ENCODE measurements at regions not wholly inside any gene's neighbourhood (a gene's known extent, or its start where the extent isn't known, plus 50 kb on each side); places are given as distances from the start of the nearest gene placed in this dataset.
"Not testable (repeated sequence)": the region's sequence is repeated elsewhere in the genome, so short reads cannot be mapped to it uniquely, and the experiment has no call there.

DNA sequence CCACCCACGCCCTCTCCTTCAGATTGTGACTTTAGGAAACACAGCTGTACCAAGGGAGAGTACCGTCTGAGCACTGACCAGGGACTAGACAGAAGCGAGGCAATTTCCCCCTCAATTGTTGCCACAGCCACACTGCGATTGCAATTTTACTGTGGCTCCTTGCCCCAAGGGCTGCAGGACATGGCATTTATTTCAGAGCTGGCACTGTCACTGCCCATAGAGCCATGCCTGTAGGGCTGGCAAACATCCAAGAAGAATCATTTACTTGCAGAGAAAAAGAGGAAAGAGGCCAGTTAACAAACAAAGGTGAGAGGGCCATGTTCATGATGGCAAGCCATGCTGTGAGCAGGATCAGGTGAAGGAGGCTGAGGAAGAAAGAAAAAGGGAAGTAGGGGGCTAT is 129.6 kb downstream of the EMP1 start:
- H3K27ac ChIP-seq (replicated peaks) = no peak overlapping the region

GRCh38 chr12:13325037-13325436 is 128.5 kb downstream of the EMP1 start:
- intact Hi-C loops (cut with micrococcal nuclease) = not testable (repeated sequence)

More for the DNA sequence above, 129.6 kb downstream of the EMP1 start:
- no peaks in the 10 kb centered on the region for H3K36me3 ChIP-seq
- H3K4me3 ChIP-seq = no peak overlapping the region
- no peak for TF ChIP-seq CTCF (IDR thresholded peaks at IDR 0.05; ENCODE audit: borderline replicate concordance)
- H3K9me3 ChIP-seq (replicated peaks) = peaks cover 6% of the 10 kb centered on the region
- peaks cover 43% of the 10 kb centered on the region for H3K27me3 ChIP-seq (ENCODE audit: low read depth)
- intact Hi-C loops (cut with micrococcal nuclease) = no loop called here
- DNase-seq = no peak
- H3K4me1 ChIP-seq = no peaks in the 10 kb centered on the region

DNA sequence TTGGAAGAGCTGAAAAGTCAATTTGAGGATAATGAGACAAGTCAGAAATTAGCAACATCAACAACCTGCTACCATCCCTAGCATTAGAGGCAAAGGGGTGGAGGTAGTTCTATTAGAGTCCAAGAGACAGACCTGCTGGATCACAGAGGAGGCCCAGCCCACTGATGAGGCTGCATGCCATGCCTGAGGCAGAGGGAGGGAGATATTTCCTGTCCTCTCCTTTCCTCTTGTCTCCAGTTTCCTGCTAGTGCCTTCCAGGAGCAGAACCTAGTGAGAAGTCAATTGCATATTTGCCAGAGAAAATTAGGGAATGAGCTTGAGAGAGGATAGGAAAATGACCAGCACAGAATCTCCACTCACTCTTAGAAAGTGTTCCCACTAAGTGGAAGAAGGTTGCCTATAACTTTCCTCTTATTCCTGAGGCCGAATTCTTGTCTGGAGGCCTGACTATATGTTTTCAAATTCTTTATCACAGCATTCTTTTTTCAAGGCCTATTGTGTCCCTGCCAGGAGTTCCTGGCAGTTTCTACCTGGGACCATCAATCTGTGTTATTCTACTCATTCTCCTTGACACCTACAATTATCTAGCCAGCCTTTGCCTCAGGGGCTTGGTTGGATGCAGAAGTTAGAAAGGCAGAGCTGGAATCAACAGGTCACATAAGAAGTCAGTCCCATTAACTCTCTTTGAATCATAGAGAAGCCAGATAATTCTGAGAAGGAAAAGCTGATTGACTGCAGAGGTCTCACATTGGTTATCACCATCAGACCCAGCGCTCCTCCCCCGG is 121.9 kb downstream of the EMP1 start:
- intact Hi-C loops (cut with micrococcal nuclease) = no loop called here
- Histone ChIP-seq H3K27me3 (ENCODE audit: low read depth) (peaks cover 2% of the 10 kb centered on the region), H3K9me3 (replicated peaks) (peaks cover 18% of the 10 kb centered on the region), H3K4me3 (no peak overlapping the region), H3K4me1 (no peaks in the 10 kb centered on the region), H3K36me3 (no peaks in the 10 kb centered on the region), H3K27ac (replicated peaks) (no peak overlapping the region)
- DNase-seq = no peak
- TF ChIP-seq CTCF (IDR thresholded peaks at IDR 0.05; ENCODE audit: borderline replicate concordance) = no peak

More at GRCh38 chr12:13325037-13325436, 128.5 kb downstream of the EMP1 start:
- not testable (repeated sequence) for H3K36me3 ChIP-seq; DNase-seq; H3K4me3 ChIP-seq; H3K9me3 ChIP-seq (replicated peaks); H3K4me1 ChIP-seq; H3K27ac ChIP-seq (replicated peaks)
- H3K27me3 ChIP-seq (ENCODE audit: low read depth) = peaks cover 43% of the 10 kb centered on the region

- DNase-seq = no peak
- Histone ChIP-seq H3K4me3 (no peak overlapping the region), H3K4me1 (no peaks in the 10 kb centered on the region), H3K36me3 (no peaks in the 10 kb centered on the region), H3K27me3 (ENCODE audit: low read depth) (no peaks in the 10 kb centered on the region), H3K9me3 (replicated peaks) (peaks cover 18% of the 10 kb centered on the region), H3K27ac (replicated peaks) (no peak overlapping the region)
- no peak for TF ChIP-seq CTCF (IDR thresholded peaks at IDR 0.05; ENCODE audit: borderline replicate concordance)
- intact Hi-C loops (cut with micrococcal nuclease) = no loop called here
Measured at GRCh38 chr12:13316587-13317246, 120.2 kb downstream of the EMP1 start.

GRCh38 chr12:13313886-13314285 is 117.4 kb downstream of the EMP1 start:
- TF ChIP-seq CTCF (IDR thresholded peaks at IDR 0.05; ENCODE audit: borderline replicate concordance) = no peak
- H3K27ac ChIP-seq (replicated peaks) = no peak overlapping the region

GRCh38 chr12:13311551-13311950 is 115.0 kb downstream of the EMP1 start:
- Histone ChIP-seq H3K27ac (replicated peaks) (no peak overlapping the region), H3K36me3 (no peaks in the 10 kb centered on the region), H3K9me3 (replicated peaks) (peaks cover 8% of the 10 kb centered on the region), H3K4me1 (no peaks in the 10 kb centered on the region), H3K4me3 (no peak overlapping the region), H3K27me3 (ENCODE audit: low read depth) (peaks cover 3% of the 10 kb centered on the region)
- no peak for TF ChIP-seq CTCF (IDR thresholded peaks at IDR 0.05; ENCODE audit: borderline replicate concordance)
- intact Hi-C loops (cut with micrococcal nuclease) = no loop called here
- no peak for DNase-seq

More at GRCh38 chr12:13313886-13314285, 117.4 kb downstream of the EMP1 start:
- Histone ChIP-seq H3K36me3 (no peaks in the 10 kb centered on the region), H3K4me1 (no peaks in the 10 kb centered on the region), H3K4me3 (no peak overlapping the region), H3K9me3 (replicated peaks) (peaks cover 18% of the 10 kb centered on the region), H3K27me3 (ENCODE audit: low read depth) (no peaks in the 10 kb centered on the region)
- intact Hi-C loops (cut with micrococcal nuclease) = no loop called here
- DNase-seq = no peak
